HepG2 (cell line): ENCODE measurements at regions not wholly inside any gene's neighbourhood (a gene's known extent, or its start where the extent isn't known, plus 50 kb on each side); places are given as distances from the start of the nearest gene placed in this dataset.

Source experiments
- ATAC-seq: fragments of 200-7000 bp; cut with Tn5 transposase; 3 replicates; pipeline ENCODE4 v1.9.1; 2020; ENCODE audit warnings: mild to moderate bottlenecking, moderate library complexity
- BruUV-seq: library from RNA; stranded (reverse); fragments of 400-500 nt; replicated peaks from 2 replicates; lab custom pipeline; 2021; lab: Mats Ljungman, UMichigan
- CTCF ChIA-PET: fragments of 300-600 bp; formaldehyde crosslinking; extraction: SDS; loops from one replicate; lab custom pipeline; 2021; ENCODE audit warnings: low total read pairs, inconsistent platforms, low intra/inter-chr PET ratio; lab: Yijun Ruan, JAX
- POLR2A ChIA-PET: fragments of 350-600 bp; sonication (Branson Sonifier 250); formaldehyde crosslinking; loops from one replicate; lab custom pipeline; 2020; ENCODE audit warnings: antibody characterized with exemption, inconsistent platforms; lab: Yijun Ruan, JAX
- DNase-seq: peaks from one replicate; pipeline ENCODE4 v3.0.0-alpha.2; 2015; ENCODE audit warnings: low spot score
- FAIRE-seq: peaks from 3 replicates; lab custom pipeline; 2011; peaks lifted over from hg19 to GRCh38; lab: Jason Lieb, UNC
- H2AFZ ChIP-seq: one replicate; pipeline ENCODE4 v1.6.1; 2011; ENCODE audit warnings: low read length, inconsistent platforms
- H3K27ac ChIP-seq: fragments of 300-600 bp; 3 replicates; pipeline ENCODE4 v1.8.0; 2011; ENCODE audit warnings: mixed run types, mild to moderate bottlenecking, mixed read lengths, low read length, inconsistent platforms; ENCODE audit not compliant: insufficient read depth; ENCODE audit errors: extremely low read length
- H3K27me3 ChIP-seq, 2 experiments: fragments of 200-600 bp in 1 of 2; 2 replicates in 1 of 2; 3 replicates in 1 of 2; pipeline versions ENCODE4 v1.6.0 to v1.8.0; 2011; ENCODE audit warnings: low read length in 2 of 2, mild to moderate bottlenecking in 2 of 2, moderate library complexity in 2 of 2, inconsistent platforms in 1 of 2; ENCODE audit not compliant: insufficient read depth in 2 of 2, control insufficient read depth in 1 of 2
- H3K36me3 ChIP-seq, 2 experiments: fragments of 200-600 bp in 1 of 2; replicated peaks in 1 of 2; 2 replicates in 1 of 2; 3 replicates in 1 of 2; pipeline versions ENCODE4 v1.5.1 to v1.8.0; 2011; ENCODE audit warnings: low read length in 2 of 2, inconsistent platforms in 1 of 2; ENCODE audit not compliant: insufficient read depth in 2 of 2, control insufficient read depth in 1 of 2
- H3K4me1 ChIP-seq: 2 replicates; pipeline ENCODE4 v1.5.1; 2012; ENCODE audit warnings: low read length, inconsistent platforms; ENCODE audit not compliant: insufficient read depth
- H3K4me2 ChIP-seq: 2 replicates; pipeline ENCODE4 v1.6.0; 2011; ENCODE audit warnings: low read depth, low read length, inconsistent platforms
- H3K4me3 ChIP-seq, 3 experiments: fragments of 200-600 bp in 1 of 3; sonication (generic), shearing (Covaris generic) in 1 of 3; replicated peaks in 1 of 3; 2 replicates each; pipeline ENCODE4 v1.5.1; 2011 to 2016; ENCODE audit warnings: low read length in 3 of 3, inconsistent platforms in 2 of 3, low read depth in 2 of 3, mild to moderate bottlenecking in 2 of 3, control low read depth in 1 of 3, mixed read lengths in 1 of 3; ENCODE audit not compliant: insufficient read depth in 1 of 3
- H3K79me2 ChIP-seq: one replicate; pipeline ENCODE4 v1.6.1; 2011; ENCODE audit warnings: low read length, inconsistent platforms; ENCODE audit not compliant: insufficient read depth
- H3K9ac ChIP-seq: 2 replicates; pipeline ENCODE4 v1.6.0; 2011; ENCODE audit warnings: mild to moderate bottlenecking, low read depth, low read length, inconsistent platforms; ENCODE audit not compliant: insufficient read depth
- H3K9me3 ChIP-seq: 2 replicates; pipeline ENCODE4 v1.5.1; 2012; ENCODE audit warnings: mild to moderate bottlenecking, low read length
- H4K20me1 ChIP-seq: 2 replicates; pipeline ENCODE4 v1.6.0; 2011; ENCODE audit warnings: inconsistent platforms, mild to moderate bottlenecking, low read length, moderate library complexity; ENCODE audit not compliant: insufficient read depth
- KLF15 ChIP-seq: sonication (generic); formaldehyde crosslinking; IDR thresholded peaks from 2 replicates; pipeline ENCODE4 v1.8.1; 2023; ENCODE audit warnings: borderline replicate concordance, mild to moderate bottlenecking, inconsistent platforms, missing genetic modification reagents, mixed read lengths
- SIN3B ChIP-seq: fragments of 150-350 bp; IDR thresholded peaks from 2 replicates; pipeline ENCODE4 v1.6.1; 2014; ENCODE audit warnings: low read length
- SUZ12 ChIP-seq: fragments of 150-350 bp; IDR thresholded peaks from 2 replicates; pipeline ENCODE4 v1.6.1; 2014; ENCODE audit warnings: low read depth, low read length
- YEATS2 ChIP-seq: sonication (generic); formaldehyde crosslinking; IDR thresholded peaks from 2 replicates; pipeline ENCODE4 v1.4.0; 2020; ENCODE audit warnings: missing genetic modification reagents, borderline replicate concordance
- ZFY ChIP-seq: sonication (generic); formaldehyde crosslinking; IDR thresholded peaks from 2 replicates; pipeline ENCODE4 v1.4.0; 2020; ENCODE audit warnings: missing genetic modification reagents
- ZNF512B ChIP-seq: sonication (generic); formaldehyde crosslinking; IDR thresholded peaks from 2 replicates; pipeline ENCODE4 v1.5.1; 2020; ENCODE audit warnings: missing genetic modification reagents, mild to moderate bottlenecking, borderline replicate concordance
- ZNF770 ChIP-seq: sonication (generic); formaldehyde crosslinking; IDR thresholded peaks from 2 replicates; pipeline ENCODE4 v1.5.0; 2020; ENCODE audit warnings: mild to moderate bottlenecking, missing genetic modification reagents
- WGBS: methylation state at CpG from one replicate; pipeline ENCODE4 v1.1.6; 2017; ENCODE audit warnings: low lambda C conversion rate; 5-methylcytosine and 5-hydroxymethylcytosine counted together
- in situ Hi-C: cut with HindIII; loops from 2 replicates; pipeline ENCODE4 v1.10.0; 2017; ENCODE audit warnings: low pct_unique_long_range_greater_than_20kb; ENCODE audit not compliant: extremely low pct_ligation_motif_present
- intact Hi-C: fragments of 100-400 bp; cut with micrococcal nuclease; formaldehyde crosslinking; loops from one replicate; pipeline ENCODE4 v1.10.0; 2022; ENCODE audit not compliant: unreplicated experiment

- 3% methylated on average over 7 of the region's 7 CpGs for WGBS
- Histone ChIP-seq H3K4me1 (no peaks in the 10 kb centered on the region), H3K9ac (no peak overlapping the region), H3K27ac (no peak overlapping the region), H3K9me3 (no peaks in the 10 kb centered on the region), H4K20me1 (no peaks in the 10 kb centered on the region), H3K4me2 (no peak overlapping the region), H3K36me3 (no peaks in the 10 kb centered on the region), H3K4me3 (no peak overlapping the region), H3K79me2 (no peaks in the 10 kb centered on the region), H3K27me3 (peaks cover 0 to 4% of the 10 kb centered on the region in 2 experiments; a peak in 1 of 5 replicates), H2AFZ (no peak overlapping the region)
- ChIA-PET POLR2A (no interaction called here), CTCF (no interaction called here)
- no peak for DNase-seq
- ATAC-seq: no peak
- intact Hi-C loops (no loop called here), in situ Hi-C loops (no loop called here)
- TF ChIP-seq YEATS2 (CRISPR knock-in tag) (no peak), ZNF770 (CRISPR knock-in tag) (no peak), ZFY (CRISPR knock-in tag) (no peak), KLF15 (no peak), SUZ12 (no peak), SIN3B (no peak), ZNF512B (CRISPR knock-in tag) (no peak)
- no peak for FAIRE-seq
- BruUV-seq: no TSS peak
Observed at GRCh38 chr2:151197184-151198108, 64.2 kb downstream of the RBM43 start.
